ENCODE measurements at regions not wholly inside any gene's neighbourhood (a gene's known extent, or its start where the extent isn't known, plus 50 kb on each side); places are given as distances from the start of the nearest gene placed in this dataset.
"Not testable (repeated sequence)": the region's sequence is repeated elsewhere in the genome, so short reads cannot be mapped to it uniquely, and the experiment has no call there.

- Histone ChIP-seq H3K9me3 (ENCODE audit: control insufficient read depth in 2 of 2, low read length in 2 of 2) (no peaks in the 10 kb centered on the region), H3K4me1 (ENCODE audit: control insufficient read depth, insufficient read depth, low read length) (no peaks in the 10 kb centered on the region), H3K9ac (ENCODE audit: low read length in 2 of 2) (no peak overlapping the region), H3K4me3 (ENCODE audit: low read length in 2 of 2) (no peak overlapping the region), H3K27ac (ENCODE audit: low read length) (no peak overlapping the region), H3K36me3 (ENCODE audit: control insufficient read depth in 2 of 2, insufficient read depth in 2 of 2, low read length in 2 of 2) (no peaks in the 10 kb centered on the region), H3K27me3 (ENCODE audit: control insufficient read depth in 1 of 2, insufficient read depth in 2 of 2, low read length in 2 of 2) (no peaks in the 10 kb centered on the region)
Observed at GRCh38 chr2:33913071-33913616, 314.0 kb upstream of the FAM98A start.

- Histone ChIP-seq H3K36me3 (ENCODE audit: control insufficient read depth in 2 of 2, insufficient read depth in 2 of 2, low read length in 2 of 2) (no peaks in the 10 kb centered on the region), H3K9me3 (ENCODE audit: control insufficient read depth in 2 of 2, low read length in 2 of 2) (no peaks in the 10 kb centered on the region), H3K4me3 (ENCODE audit: low read length in 2 of 2) (no peak overlapping the region), H3K27ac (ENCODE audit: low read length) (no peak overlapping the region), H3K27me3 (ENCODE audit: control insufficient read depth in 1 of 2, insufficient read depth in 2 of 2, low read length in 2 of 2) (no peaks in the 10 kb centered on the region), H3K9ac (ENCODE audit: low read length in 2 of 2) (no peak overlapping the region), H3K4me1 (ENCODE audit: control insufficient read depth, insufficient read depth, low read length) (no peaks in the 10 kb centered on the region)
Observed at GRCh38 chr2:33911327-33911726, 312.2 kb upstream of the FAM98A start.

DNA sequence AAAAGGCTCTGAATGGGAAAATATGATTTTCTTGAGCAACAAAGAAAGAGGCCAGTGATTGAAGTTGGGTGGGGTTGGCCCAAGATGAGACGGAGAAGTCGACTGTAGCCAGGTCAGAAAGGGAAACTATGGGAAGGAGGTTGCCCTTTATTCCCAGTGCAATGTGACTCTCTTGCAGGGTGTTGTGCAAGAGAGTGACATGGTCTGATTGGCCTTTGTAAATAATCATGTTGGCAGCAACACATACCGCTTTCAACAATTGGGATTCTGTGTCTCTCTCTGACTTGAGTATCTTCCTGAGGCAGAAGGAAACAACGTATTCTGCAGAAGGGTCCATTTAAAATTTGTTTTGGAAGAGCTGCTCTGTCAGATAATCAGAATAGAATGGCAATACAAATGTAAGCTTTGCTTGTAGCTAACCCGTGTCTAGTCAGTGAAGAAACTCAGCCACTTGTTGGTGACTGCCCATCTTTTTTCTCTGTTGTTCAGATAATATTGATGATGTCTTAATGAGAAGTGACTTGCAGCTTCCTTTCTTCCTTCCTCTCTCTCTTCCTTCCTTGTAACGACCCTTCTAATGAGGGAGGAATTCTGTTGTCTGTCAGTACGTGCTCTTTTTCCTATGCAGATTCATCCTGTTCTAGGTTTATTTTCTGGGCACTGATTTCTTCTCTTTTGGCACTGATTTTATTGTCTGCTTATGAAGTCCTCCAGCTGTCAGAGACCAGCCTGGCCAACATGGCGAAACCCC is 311.0 kb upstream of the FAM98A start:
- Histone ChIP-seq H3K27ac (ENCODE audit: low read length) (no peak overlapping the region), H3K36me3 (ENCODE audit: control insufficient read depth in 2 of 2, insufficient read depth in 2 of 2, low read length in 2 of 2) (no peaks in the 10 kb centered on the region), H3K9me3 (ENCODE audit: control insufficient read depth in 2 of 2, low read length in 2 of 2) (no peaks in the 10 kb centered on the region)

DNA sequence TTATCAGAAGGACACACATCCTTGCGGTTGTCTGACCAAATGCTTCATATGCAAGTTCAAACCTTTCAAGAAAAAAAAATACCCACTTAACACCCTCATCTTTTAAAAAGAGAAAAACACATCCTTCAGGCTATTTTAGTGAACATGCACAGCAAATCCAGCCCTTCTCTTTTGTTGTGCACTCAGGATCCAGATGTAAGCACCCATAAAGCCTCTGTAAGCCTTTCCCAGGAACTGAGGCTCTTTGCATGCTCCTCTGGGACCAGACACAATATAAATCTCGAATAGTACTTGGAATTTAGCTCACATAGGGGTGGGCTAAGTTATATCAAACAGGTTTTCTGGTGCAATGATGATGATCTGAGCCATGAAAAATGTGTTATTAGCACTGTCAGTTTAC is 308.8 kb upstream of the FAM98A start:
- no peaks in the 10 kb centered on the region for H3K4me1 ChIP-seq (ENCODE audit: control insufficient read depth, insufficient read depth, low read length)

More for the DNA sequence above, 311.0 kb upstream of the FAM98A start:
- H3K9ac ChIP-seq (ENCODE audit: low read length in 2 of 2): no peak overlapping the region
- H3K27me3 ChIP-seq (ENCODE audit: control insufficient read depth in 1 of 2, insufficient read depth in 2 of 2, low read length in 2 of 2): no peaks in the 10 kb centered on the region
- no peaks in the 10 kb centered on the region for H3K4me1 ChIP-seq (ENCODE audit: control insufficient read depth, insufficient read depth, low read length)
- no peak overlapping the region for H3K4me3 ChIP-seq (ENCODE audit: low read length in 2 of 2)

DNA sequence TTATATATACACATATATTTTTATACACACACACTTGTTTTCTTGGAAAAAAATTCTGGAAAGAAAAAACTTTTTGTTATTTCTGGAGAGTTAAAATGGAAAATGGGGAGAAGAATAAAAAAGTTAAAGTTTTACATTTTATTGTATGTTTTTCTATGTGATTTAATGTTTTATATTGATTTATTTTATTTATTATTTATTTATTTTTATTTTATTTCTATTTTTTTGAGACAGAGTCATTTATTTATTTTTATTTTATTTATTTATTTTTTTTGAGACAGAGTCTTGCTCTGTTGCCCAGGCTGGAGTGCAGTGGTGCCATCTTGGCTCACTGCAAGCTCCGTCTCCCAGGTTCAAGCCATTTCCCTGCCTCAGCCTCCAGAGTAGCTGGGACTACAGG is 307.0 kb upstream of the FAM98A start:
- H3K4me3 ChIP-seq (ENCODE audit: low read length in 2 of 2); H3K36me3 ChIP-seq (ENCODE audit: control insufficient read depth in 2 of 2, insufficient read depth in 2 of 2, low read length in 2 of 2); H3K27me3 ChIP-seq (ENCODE audit: control insufficient read depth in 1 of 2, insufficient read depth in 2 of 2, low read length in 2 of 2); H3K27ac ChIP-seq (ENCODE audit: low read length); H3K9ac ChIP-seq (ENCODE audit: low read length in 2 of 2); H3K4me1 ChIP-seq (ENCODE audit: control insufficient read depth, insufficient read depth, low read length); H3K9me3 ChIP-seq (ENCODE audit: control insufficient read depth in 2 of 2, low read length in 2 of 2): not testable (repeated sequence)

More for the DNA sequence above, 308.8 kb upstream of the FAM98A start:
- H3K9ac ChIP-seq (ENCODE audit: low read length in 2 of 2): no peak overlapping the region
- H3K27me3 ChIP-seq (ENCODE audit: control insufficient read depth in 1 of 2, insufficient read depth in 2 of 2, low read length in 2 of 2): no peaks in the 10 kb centered on the region
- H3K4me3 ChIP-seq (ENCODE audit: low read length in 2 of 2): no peak overlapping the region
- H3K27ac ChIP-seq (ENCODE audit: low read length): no peak overlapping the region
- H3K36me3 ChIP-seq (ENCODE audit: control insufficient read depth in 2 of 2, insufficient read depth in 2 of 2, low read length in 2 of 2): no peaks in the 10 kb centered on the region
- no peaks in the 10 kb centered on the region for H3K9me3 ChIP-seq (ENCODE audit: control insufficient read depth in 2 of 2, low read length in 2 of 2)

DNA sequence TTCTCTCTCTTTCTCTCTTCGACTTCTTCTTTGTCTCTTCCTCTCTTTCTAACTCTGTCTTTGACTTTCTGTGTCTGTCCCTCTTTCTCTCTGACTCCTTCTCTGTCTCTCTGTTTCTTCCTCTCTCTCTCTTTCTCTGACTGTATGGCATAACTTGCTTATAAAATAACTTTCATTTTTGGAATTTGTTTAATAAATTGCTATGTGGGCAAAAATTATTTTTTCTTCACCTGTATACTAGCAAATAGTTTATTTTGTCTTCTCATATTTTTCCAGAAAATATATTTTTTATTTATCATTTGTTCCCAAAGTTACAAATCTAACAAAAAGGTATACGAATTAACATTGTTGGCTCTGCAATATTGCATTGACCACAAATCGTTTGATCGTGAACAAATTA is 305.7 kb upstream of the FAM98A start:
- Histone ChIP-seq H3K4me3 (ENCODE audit: low read length in 2 of 2) (no peak overlapping the region), H3K4me1 (ENCODE audit: control insufficient read depth, insufficient read depth, low read length) (no peaks in the 10 kb centered on the region), H3K9me3 (ENCODE audit: control insufficient read depth in 2 of 2, low read length in 2 of 2) (no peaks in the 10 kb centered on the region)

DNA sequence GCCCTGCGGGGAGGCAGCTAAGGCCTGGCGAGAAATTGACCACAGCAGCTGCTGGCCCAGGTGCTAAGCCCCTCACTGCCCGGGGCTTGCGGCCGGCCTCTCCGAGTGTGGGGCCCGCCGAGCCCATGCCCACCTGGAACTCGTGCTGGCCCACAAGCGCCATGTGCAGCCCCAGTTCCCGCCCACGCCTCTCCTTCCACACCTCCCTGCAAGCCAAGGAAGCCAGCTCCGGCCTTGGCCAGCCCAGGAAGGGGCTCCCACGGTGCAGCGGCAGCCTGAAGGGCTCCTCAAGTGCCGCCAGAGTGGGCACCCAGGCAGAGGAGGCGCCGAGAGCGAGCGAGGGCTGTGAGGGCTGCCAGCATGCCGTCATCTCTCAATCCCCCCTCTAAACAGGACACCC is 304.6 kb upstream of the FAM98A start:
- Histone ChIP-seq H3K9ac (ENCODE audit: low read length in 2 of 2) (no peak overlapping the region), H3K4me1 (ENCODE audit: control insufficient read depth, insufficient read depth, low read length) (no peaks in the 10 kb centered on the region), H3K27ac (ENCODE audit: low read length) (no peak overlapping the region), H3K9me3 (ENCODE audit: control insufficient read depth in 2 of 2, low read length in 2 of 2) (no peaks in the 10 kb centered on the region), H3K27me3 (ENCODE audit: control insufficient read depth in 1 of 2, insufficient read depth in 2 of 2, low read length in 2 of 2) (no peaks in the 10 kb centered on the region), H3K36me3 (ENCODE audit: control insufficient read depth in 2 of 2, insufficient read depth in 2 of 2, low read length in 2 of 2) (no peaks in the 10 kb centered on the region), H3K4me3 (ENCODE audit: low read length in 2 of 2) (no peak overlapping the region)

More for the DNA sequence above, 305.7 kb upstream of the FAM98A start:
- no peaks in the 10 kb centered on the region for H3K27me3 ChIP-seq (ENCODE audit: control insufficient read depth in 1 of 2, insufficient read depth in 2 of 2, low read length in 2 of 2)
- H3K36me3 ChIP-seq (ENCODE audit: control insufficient read depth in 2 of 2, insufficient read depth in 2 of 2, low read length in 2 of 2): no peaks in the 10 kb centered on the region
- no peak overlapping the region for H3K9ac ChIP-seq (ENCODE audit: low read length in 2 of 2)
- H3K27ac ChIP-seq (ENCODE audit: low read length): no peak overlapping the region

- no peak overlapping the region for H3K9ac ChIP-seq (ENCODE audit: low read length in 2 of 2)
- H3K36me3 ChIP-seq (ENCODE audit: control insufficient read depth in 2 of 2, insufficient read depth in 2 of 2, low read length in 2 of 2): no peaks in the 10 kb centered on the region
- H3K27ac ChIP-seq (ENCODE audit: low read length): no peak overlapping the region
- H3K4me1 ChIP-seq (ENCODE audit: control insufficient read depth, insufficient read depth, low read length): no peaks in the 10 kb centered on the region
- H3K9me3 ChIP-seq (ENCODE audit: control insufficient read depth in 2 of 2, low read length in 2 of 2): no peaks in the 10 kb centered on the region
- H3K4me3 ChIP-seq (ENCODE audit: low read length in 2 of 2): no peak overlapping the region
- H3K27me3 ChIP-seq (ENCODE audit: control insufficient read depth in 1 of 2, insufficient read depth in 2 of 2, low read length in 2 of 2): no peaks in the 10 kb centered on the region
Observed at GRCh38 chr2:33903215-33903614, 304.1 kb upstream of the FAM98A start.

DNA sequence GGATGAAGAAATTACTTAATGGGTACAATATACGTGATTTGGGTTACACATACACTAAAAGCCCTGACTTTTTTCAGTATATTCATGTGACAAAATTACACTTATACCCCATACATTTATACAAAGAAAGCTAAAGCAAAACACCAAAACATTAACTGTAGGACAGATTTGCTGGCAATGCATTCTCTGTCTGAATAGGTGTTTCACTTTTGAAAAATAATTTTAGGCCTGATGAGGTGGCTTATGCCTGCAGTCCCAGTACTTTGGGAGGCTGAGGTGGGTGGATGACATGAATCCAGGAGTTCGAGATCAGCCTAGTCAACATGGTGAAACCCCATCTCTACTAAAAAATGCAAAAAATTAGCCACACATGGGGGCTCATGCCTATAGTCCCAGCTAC is 301.5 kb upstream of the FAM98A start:
- Histone ChIP-seq H3K9me3 (ENCODE audit: control insufficient read depth in 2 of 2, low read length in 2 of 2) (no peaks in the 10 kb centered on the region), H3K27ac (ENCODE audit: low read length) (no peak overlapping the region), H3K4me1 (ENCODE audit: control insufficient read depth, insufficient read depth, low read length) (no peaks in the 10 kb centered on the region), H3K9ac (ENCODE audit: low read length in 2 of 2) (no peak overlapping the region), H3K27me3 (ENCODE audit: control insufficient read depth in 1 of 2, insufficient read depth in 2 of 2, low read length in 2 of 2) (no peaks in the 10 kb centered on the region), H3K4me3 (ENCODE audit: low read length in 2 of 2) (no peak overlapping the region), H3K36me3 (ENCODE audit: control insufficient read depth in 2 of 2, insufficient read depth in 2 of 2, low read length in 2 of 2) (no peaks in the 10 kb centered on the region)

- Histone ChIP-seq H3K27me3 (ENCODE audit: control insufficient read depth in 1 of 2, insufficient read depth in 2 of 2, low read length in 2 of 2) (no peaks in the 10 kb centered on the region), H3K4me1 (ENCODE audit: control insufficient read depth, insufficient read depth, low read length) (no peaks in the 10 kb centered on the region), H3K36me3 (ENCODE audit: control insufficient read depth in 2 of 2, insufficient read depth in 2 of 2, low read length in 2 of 2) (no peaks in the 10 kb centered on the region), H3K9ac (ENCODE audit: low read length in 2 of 2) (no peak overlapping the region), H3K27ac (ENCODE audit: low read length) (no peak overlapping the region), H3K4me3 (ENCODE audit: low read length in 2 of 2) (no peak overlapping the region), H3K9me3 (ENCODE audit: control insufficient read depth in 2 of 2, low read length in 2 of 2) (peaks cover 0 to 2% of the 10 kb centered on the region in 2 donors)
Observed at GRCh38 chr2:33897741-33898140, 298.6 kb upstream of the FAM98A start.

DNA sequence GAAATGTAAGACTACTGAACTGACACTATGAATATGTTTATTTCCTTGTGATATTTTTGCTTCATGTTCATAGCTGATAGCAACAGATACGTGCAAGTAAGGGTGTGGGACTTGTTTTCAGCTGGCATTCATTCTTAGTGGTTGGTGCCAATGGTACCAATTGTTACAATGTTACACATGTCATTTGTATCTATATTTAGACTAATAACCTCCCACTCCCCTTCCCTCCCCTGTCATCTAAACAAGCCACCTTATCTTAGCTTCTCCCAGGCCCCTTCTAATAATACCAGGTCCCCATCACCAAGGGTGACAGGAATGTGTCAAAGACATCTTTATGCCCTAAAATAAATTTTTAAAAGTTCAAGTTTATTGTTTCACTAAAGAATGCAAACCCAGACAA is 294.7 kb upstream of the FAM98A start:
- Histone ChIP-seq H3K9ac (ENCODE audit: low read length in 2 of 2) (no peak overlapping the region), H3K9me3 (ENCODE audit: control insufficient read depth in 2 of 2, low read length in 2 of 2) (peaks cover 0 to 2% of the 10 kb centered on the region in 2 donors), H3K4me1 (ENCODE audit: control insufficient read depth, insufficient read depth, low read length) (no peaks in the 10 kb centered on the region), H3K27me3 (ENCODE audit: control insufficient read depth in 1 of 2, insufficient read depth in 2 of 2, low read length in 2 of 2) (no peaks in the 10 kb centered on the region), H3K27ac (ENCODE audit: low read length) (no peak overlapping the region), H3K36me3 (ENCODE audit: control insufficient read depth in 2 of 2, insufficient read depth in 2 of 2, low read length in 2 of 2) (no peaks in the 10 kb centered on the region), H3K4me3 (ENCODE audit: low read length in 2 of 2) (no peak overlapping the region)
